ENCODE measurements at regions not wholly inside any gene's neighbourhood (a gene's known extent, or its start where the extent isn't known, plus 50 kb on each side); places are given as distances from the start of the nearest gene placed in this dataset.

DNA sequence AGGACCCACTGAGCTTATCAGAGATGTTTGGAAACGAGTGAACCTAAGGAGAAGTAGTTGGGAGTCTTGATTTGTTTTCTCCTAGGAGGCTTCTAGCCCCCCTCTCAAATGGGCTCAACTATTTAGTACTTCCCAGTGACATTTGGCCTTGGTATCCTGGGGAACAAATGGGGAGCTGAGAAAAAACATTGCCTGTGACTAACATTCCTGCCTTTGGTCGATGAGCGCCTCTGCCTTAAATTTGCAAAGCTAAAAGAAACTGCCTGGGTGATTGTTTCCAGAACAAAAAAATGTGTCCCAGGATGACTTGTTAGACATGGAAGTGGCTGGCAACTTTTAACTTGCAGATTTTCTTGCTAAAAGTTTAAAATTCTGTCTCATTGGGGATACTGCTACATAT lies 58.8 kb upstream of the IGFBP7 start:
- TF ChIP-seq, protein P1, sequence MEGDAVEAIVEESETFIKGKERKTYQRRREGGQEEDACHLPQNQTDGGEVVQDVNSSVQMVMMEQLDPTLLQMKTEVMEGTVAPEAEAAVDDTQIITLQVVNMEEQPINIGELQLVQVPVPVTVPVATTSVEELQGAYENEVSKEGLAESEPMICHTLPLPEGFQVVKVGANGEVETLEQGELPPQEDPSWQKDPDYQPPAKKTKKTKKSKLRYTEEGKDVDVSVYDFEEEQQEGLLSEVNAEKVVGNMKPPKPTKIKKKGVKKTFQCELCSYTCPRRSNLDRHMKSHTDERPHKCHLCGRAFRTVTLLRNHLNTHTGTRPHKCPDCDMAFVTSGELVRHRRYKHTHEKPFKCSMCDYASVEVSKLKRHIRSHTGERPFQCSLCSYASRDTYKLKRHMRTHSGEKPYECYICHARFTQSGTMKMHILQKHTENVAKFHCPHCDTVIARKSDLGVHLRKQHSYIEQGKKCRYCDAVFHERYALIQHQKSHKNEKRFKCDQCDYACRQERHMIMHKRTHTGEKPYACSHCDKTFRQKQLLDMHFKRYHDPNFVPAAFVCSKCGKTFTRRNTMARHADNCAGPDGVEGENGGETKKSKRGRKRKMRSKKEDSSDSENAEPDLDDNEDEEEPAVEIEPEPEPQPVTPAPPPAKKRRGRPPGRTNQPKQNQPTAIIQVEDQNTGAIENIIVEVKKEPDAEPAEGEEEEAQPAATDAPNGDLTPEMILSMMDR (IDR thresholded peaks at IDR 0.05): no peak
- no peak for TF ChIP-seq POLR2A (IDR thresholded peaks at IDR 0.05)
